ENCODE measurements at regions not wholly inside any gene's neighbourhood (a gene's known extent, or its start where the extent isn't known, plus 50 kb on each side); places are given as distances from the start of the nearest gene placed in this dataset.

DNA sequence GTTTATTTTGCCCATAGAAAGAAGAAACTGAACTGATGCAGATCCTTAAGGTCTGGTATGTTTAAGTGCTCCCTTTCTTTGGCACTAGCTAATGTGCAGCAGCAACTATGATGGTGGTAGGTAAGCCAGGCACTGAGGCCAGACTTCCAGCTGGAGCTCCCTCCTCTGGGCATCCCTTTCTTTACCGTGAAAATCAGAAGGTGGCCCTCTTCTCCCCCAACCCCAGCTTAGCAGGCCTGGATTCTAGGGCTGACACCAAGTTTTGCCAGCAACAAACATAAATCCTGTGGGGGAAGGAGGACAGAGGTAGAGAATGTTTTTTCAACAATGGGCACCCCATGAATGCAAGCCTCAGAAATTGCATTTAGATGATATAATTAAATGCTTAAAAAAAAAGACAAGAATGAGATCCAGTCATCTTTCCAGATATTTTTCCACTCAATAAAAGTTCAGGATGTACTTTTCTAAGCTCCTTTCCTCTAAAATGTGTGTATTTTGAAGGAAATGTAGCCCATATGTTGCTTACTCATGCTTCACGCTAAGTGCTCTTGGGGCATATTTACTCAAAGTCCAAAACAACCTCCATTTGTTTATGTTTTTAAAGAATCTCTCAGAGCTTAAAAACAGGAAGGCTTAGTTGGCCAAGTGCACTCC lies 123.9 kb upstream of the NXT1 start:
- Mint-ChIP-seq H3K27ac (no peak overlapping the region), H3K9me3 (peaks cover 18% of the 10 kb centered on the region), H3K4me3 (no peak overlapping the region), H3K36me3 (ENCODE audit: low read depth) (peaks cover 6% of the 10 kb centered on the region), H3K27me3 (peaks cover 8% of the 10 kb centered on the region), H3K4me1 (ENCODE audit: low read depth) (peaks cover 45% of the 10 kb centered on the region)
- intact Hi-C loops (cut with micrococcal nuclease), result no loop called here

DNA sequence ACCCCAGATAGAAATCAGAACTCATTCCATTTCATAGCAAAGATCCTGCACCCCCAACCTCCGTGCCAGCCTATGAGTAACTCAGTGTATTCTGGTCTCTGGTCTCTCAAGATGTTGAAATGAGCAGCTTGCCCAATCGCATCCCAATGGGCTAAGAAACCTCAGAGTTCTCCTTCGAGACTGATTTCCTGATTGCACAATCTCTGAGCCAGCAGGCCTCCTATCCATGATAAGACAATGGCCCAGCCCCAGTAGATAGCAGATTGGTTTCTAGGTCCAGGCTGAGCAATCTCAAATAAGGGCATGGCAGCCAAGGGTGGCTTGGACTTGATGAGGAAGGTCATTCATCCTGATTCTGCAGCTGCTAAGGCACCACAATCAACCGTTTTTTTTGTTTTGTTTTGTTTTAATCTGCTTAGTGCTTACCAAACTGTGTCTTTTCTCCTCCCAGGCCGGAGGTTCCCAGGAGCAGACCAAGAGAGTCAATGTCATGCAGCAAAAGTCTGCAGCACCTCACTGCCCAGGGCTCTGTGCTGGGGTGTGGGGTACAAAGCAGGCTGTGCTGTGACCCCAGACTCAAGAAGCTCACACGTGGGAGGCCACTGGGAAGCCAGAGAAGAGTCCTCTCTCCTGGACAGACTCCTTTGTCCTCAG lies 125.1 kb upstream of the NXT1 start:
- Mint-ChIP-seq H3K27me3 (peaks cover 3% of the 10 kb centered on the region), H3K9me3 (peaks cover 30% of the 10 kb centered on the region), H3K27ac (no peak overlapping the region), H3K4me3 (no peak overlapping the region), H3K4me1 (ENCODE audit: low read depth) (peaks cover 37% of the 10 kb centered on the region), H3K36me3 (ENCODE audit: low read depth) (peaks cover 8% of the 10 kb centered on the region)
- intact Hi-C loops (cut with micrococcal nuclease), result no loop called here

GRCh38 chr20:23224806-23225205 lies 125.8 kb upstream of the NXT1 start:
- Mint-ChIP-seq H3K4me3 (no peak overlapping the region), H3K36me3 (ENCODE audit: low read depth) (peaks cover 8% of the 10 kb centered on the region)
- intact Hi-C loops (cut with micrococcal nuclease), result no loop called here

DNA sequence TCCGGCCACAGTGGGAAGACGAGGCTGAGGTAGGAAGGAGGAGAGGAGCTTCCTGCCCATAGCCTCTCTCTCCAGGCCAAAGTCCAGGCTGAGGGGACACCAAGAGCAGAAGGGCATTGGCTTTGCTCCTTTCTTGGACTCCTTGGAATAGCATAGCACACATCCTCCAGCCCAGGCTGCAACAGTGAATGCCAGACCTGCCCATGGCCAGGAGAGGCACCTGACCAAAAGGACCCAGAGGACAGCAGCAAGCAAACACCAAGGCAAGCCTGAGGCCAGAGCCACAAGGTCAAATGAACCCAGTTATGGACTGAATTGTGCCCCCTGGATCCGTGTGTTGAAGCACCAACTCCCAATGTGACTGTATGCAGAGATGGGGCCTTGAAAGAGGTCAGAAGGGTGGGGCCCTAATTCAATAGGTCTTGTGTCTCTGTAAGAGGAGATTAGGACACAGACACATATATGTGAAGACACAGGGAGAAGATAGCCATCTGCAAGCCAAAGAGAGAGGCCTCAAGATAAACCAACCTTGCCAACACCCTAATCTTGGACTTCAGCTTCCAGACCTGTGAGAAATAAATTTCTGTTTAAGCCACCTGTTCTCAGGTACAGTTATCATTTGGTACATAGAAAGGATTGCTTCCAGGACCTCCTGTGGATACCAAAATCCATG lies 126.5 kb upstream of the NXT1 start:
- H3K4me1 Mint-ChIP-seq (ENCODE audit: low read depth), result peaks cover 37% of the 10 kb centered on the region
- no peak overlapping the region for H3K4me3 Mint-ChIP-seq
- intact Hi-C loops (cut with micrococcal nuclease), result no loop called here
- H3K27ac Mint-ChIP-seq, result no peak overlapping the region
- peaks cover 42% of the 10 kb centered on the region for H3K9me3 Mint-ChIP-seq
- peaks cover 8% of the 10 kb centered on the region for H3K36me3 Mint-ChIP-seq (ENCODE audit: low read depth)
- H3K27me3 Mint-ChIP-seq, result peaks cover 3% of the 10 kb centered on the region

More at GRCh38 chr20:23224806-23225205, 125.8 kb upstream of the NXT1 start:
- Mint-ChIP-seq H3K27me3 (peaks cover 3% of the 10 kb centered on the region), H3K4me1 (ENCODE audit: low read depth) (peaks cover 37% of the 10 kb centered on the region), H3K9me3 (peaks cover 38% of the 10 kb centered on the region), H3K27ac (no peak overlapping the region)

DNA sequence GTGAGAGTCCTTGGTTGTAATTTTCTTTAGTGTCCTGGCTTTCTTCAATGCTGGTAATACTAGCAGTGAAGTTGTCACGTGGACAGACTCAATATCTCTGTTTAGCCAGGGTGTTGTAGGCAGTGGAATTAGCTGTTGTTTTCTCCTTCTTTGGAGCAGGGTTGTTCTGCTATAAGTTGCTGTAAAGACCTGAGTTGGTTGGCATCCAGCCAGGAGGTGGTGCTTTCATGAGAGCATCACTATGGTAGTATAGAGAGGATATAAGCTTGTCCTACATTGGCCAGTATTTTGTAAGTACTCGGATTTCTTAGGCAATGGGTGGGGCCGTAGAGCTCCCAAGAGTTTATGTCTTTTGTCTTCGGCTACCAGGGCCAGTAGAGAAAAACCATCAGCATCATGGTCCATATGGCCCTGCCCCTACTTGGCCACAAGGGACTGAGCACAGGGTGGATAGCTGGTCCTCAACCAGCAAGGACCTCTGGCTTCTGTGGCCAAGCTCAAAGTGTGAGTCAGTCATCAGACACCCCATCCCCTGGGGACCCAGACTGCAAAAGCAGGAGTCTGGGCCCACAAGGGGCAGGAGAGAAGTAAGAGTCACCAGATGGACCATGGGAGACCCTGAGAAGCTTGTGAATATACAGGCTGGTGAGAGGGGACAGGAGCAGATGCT lies 127.9 kb upstream of the NXT1 start:
- Mint-ChIP-seq H3K9me3 (peaks cover 55% of the 10 kb centered on the region), H3K27me3 (peaks cover 3% of the 10 kb centered on the region), H3K36me3 (ENCODE audit: low read depth) (peaks cover 8% of the 10 kb centered on the region), H3K27ac (no peak overlapping the region), H3K4me1 (ENCODE audit: low read depth) (peaks cover 29% of the 10 kb centered on the region), H3K4me3 (no peak overlapping the region)
- intact Hi-C loops (cut with micrococcal nuclease), result no loop called here

GRCh38 chr20:23217023-23217422 lies 130.9 kb upstream of the CD93 start:
- H3K4me1 Mint-ChIP-seq (ENCODE audit: low read depth), result peaks cover 16% of the 10 kb centered on the region
- H3K27me3 Mint-ChIP-seq, result no peaks in the 10 kb centered on the region
- no peak overlapping the region for H3K4me3 Mint-ChIP-seq
- H3K36me3 Mint-ChIP-seq (ENCODE audit: low read depth), result peaks cover 5% of the 10 kb centered on the region
- peaks cover 39% of the 10 kb centered on the region for H3K9me3 Mint-ChIP-seq
- H3K27ac Mint-ChIP-seq, result no peak overlapping the region
- intact Hi-C loops (cut with micrococcal nuclease), result no loop called here

DNA sequence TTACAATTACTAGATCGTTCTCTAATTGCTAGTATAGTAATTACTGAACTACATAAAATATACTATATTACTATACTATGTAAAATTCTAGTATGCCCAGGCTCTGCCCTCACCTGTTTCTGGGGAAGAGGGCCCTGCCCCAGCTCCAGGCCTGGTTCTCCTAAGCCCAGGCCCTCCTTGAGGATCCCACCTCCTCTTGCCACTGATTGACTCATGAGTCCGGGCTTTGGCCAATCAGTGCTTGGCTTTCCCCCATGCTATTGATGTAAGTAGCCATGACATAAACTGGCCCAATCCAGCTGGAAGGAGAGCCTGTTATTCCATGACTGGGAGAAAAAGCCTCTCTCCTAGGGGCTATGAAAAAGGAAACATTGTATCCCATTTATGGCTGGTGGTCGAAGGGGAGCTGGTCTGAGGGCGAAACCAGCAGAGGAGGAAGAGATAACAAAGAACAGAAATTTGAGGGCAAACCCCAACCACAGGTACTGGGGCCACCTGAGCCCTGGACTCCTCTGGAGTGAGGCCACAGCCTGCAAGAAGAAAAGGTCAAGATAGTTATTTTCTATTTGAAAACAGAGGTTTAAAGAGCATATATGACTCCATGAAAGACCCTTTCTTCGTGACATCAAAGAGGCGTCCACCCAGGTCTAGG lies 129.3 kb upstream of the CD93 start:
- intact Hi-C loops (cut with micrococcal nuclease), result no loop called here
- no peaks in the 10 kb centered on the region for H3K36me3 Mint-ChIP-seq (ENCODE audit: low read depth)
- H3K9me3 Mint-ChIP-seq, result peaks cover 24% of the 10 kb centered on the region
- peaks cover 19% of the 10 kb centered on the region for H3K4me1 Mint-ChIP-seq (ENCODE audit: low read depth)
- no peak overlapping the region for H3K27ac Mint-ChIP-seq
- peaks cover 3% of the 10 kb centered on the region for H3K27me3 Mint-ChIP-seq
- no peak overlapping the region for H3K4me3 Mint-ChIP-seq

- Mint-ChIP-seq H3K27me3 (peaks cover 3% of the 10 kb centered on the region), H3K4me1 (ENCODE audit: low read depth) (peaks cover 19% of the 10 kb centered on the region), H3K36me3 (ENCODE audit: low read depth) (no peaks in the 10 kb centered on the region), H3K9me3 (peaks cover 18% of the 10 kb centered on the region), H3K4me3 (no peak overlapping the region), H3K27ac (no peak overlapping the region)
- intact Hi-C loops (cut with micrococcal nuclease), result no loop called here
Observed at GRCh38 chr20:23214903-23215302, 128.8 kb upstream of the CD93 start.

GRCh38 chr20:23212464-23212995 lies 126.4 kb upstream of the CD93 start:
- Mint-ChIP-seq H3K27me3 (peaks cover 3% of the 10 kb centered on the region), H3K4me1 (ENCODE audit: low read depth) (peaks cover 29% of the 10 kb centered on the region), H3K36me3 (ENCODE audit: low read depth) (no peaks in the 10 kb centered on the region), H3K9me3 (no peaks in the 10 kb centered on the region), H3K4me3 (no peak overlapping the region), H3K27ac (no peak overlapping the region)
- intact Hi-C loops (cut with micrococcal nuclease), result no loop called here

DNA sequence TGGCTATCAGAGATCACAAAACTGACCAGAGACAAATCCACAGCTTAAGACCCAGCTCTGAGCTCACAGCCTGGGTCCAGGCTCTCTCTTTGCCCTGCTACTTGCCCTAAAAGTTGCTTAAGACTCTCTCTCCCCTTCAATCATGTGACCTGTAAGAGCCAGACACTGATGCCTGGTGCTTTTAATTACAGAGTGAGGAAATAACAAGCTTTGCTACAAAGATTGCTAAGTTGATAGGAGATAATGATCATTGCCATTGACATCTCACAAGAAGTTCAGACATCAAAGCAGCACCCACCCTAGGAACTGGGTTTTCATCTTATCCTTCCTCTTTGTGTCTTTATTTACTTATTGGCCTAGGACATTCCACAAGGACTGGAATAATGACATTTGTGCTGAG lies 125.9 kb upstream of the CD93 start:
- Mint-ChIP-seq H3K4me1 (ENCODE audit: low read depth) (peaks cover 25% of the 10 kb centered on the region), H3K36me3 (ENCODE audit: low read depth) (no peaks in the 10 kb centered on the region), H3K9me3 (no peaks in the 10 kb centered on the region), H3K27me3 (peaks cover 3% of the 10 kb centered on the region), H3K27ac (no peak overlapping the region), H3K4me3 (no peak overlapping the region)
- intact Hi-C loops (cut with micrococcal nuclease), result no loop called here

DNA sequence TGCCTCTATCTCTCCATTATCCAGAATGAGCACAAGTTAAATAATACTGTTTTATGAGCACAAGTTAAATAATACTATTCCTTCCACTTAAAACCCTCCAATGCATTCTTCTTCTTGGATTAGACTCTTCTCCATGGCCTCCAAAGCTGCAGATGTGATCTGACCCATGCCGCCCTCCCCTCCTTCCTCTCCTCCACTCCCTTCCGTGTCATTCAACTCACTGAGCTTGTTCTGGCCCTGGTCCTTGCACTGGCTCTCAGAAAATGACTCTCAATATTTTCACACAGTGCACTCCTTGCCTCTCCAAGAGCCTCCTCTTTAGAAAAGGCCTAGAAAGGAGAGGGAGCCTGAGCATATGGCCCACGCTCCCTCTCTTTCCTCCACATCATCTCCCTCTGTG lies 125.0 kb upstream of the CD93 start:
- no peak overlapping the region for H3K4me3 Mint-ChIP-seq
- no peaks in the 10 kb centered on the region for H3K9me3 Mint-ChIP-seq
- peaks cover 3% of the 10 kb centered on the region for H3K27me3 Mint-ChIP-seq
- H3K27ac Mint-ChIP-seq, result no peak overlapping the region
- peaks cover 21% of the 10 kb centered on the region for H3K4me1 Mint-ChIP-seq (ENCODE audit: low read depth)
- intact Hi-C loops (cut with micrococcal nuclease), result no loop called here
- H3K36me3 Mint-ChIP-seq (ENCODE audit: low read depth), result no peaks in the 10 kb centered on the region

GRCh38 chr20:23207826-23208540 lies 121.9 kb upstream of the CD93 start:
- H3K4me1 Mint-ChIP-seq (ENCODE audit: low read depth), result peaks cover 32% of the 10 kb centered on the region
- H3K9me3 Mint-ChIP-seq, result no peaks in the 10 kb centered on the region
- H3K36me3 Mint-ChIP-seq (ENCODE audit: low read depth), result no peaks in the 10 kb centered on the region
- intact Hi-C loops (cut with micrococcal nuclease), result no loop called here
- no peak overlapping the region for H3K4me3 Mint-ChIP-seq
- no peak overlapping the region for H3K27ac Mint-ChIP-seq
- H3K27me3 Mint-ChIP-seq, result peaks cover 15% of the 10 kb centered on the region

DNA sequence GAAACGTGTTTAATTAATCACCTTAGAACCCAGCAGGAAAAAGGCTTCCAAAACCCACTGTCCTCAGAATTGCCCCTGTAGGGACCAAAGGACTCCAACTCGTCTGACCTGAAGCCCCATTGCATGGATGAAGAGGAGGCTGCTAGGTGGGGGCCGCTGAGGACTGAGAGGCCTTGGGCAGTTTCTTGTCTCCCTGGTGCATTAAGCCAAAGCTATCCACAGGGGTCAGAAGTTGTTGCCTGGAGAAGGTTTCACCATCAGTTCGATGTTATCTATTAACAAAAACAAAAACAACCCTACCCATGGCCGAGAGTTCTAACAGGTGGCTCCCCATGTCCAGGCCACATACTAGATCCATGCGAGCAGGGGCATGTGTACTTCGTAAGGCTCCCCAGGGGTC lies 120.9 kb upstream of the CD93 start:
- H3K9me3 Mint-ChIP-seq, result no peaks in the 10 kb centered on the region
- no peaks in the 10 kb centered on the region for H3K36me3 Mint-ChIP-seq (ENCODE audit: low read depth)
- H3K27ac Mint-ChIP-seq, result no peak overlapping the region
- peaks cover 35% of the 10 kb centered on the region for H3K4me1 Mint-ChIP-seq (ENCODE audit: low read depth)
- no peak overlapping the region for H3K4me3 Mint-ChIP-seq
- peaks cover 18% of the 10 kb centered on the region for H3K27me3 Mint-ChIP-seq
- intact Hi-C loops (cut with micrococcal nuclease), result no loop called here

Data from dendritic cell treated with granulocyte-macrophage colony-stimulating factor and Interleukin-4, amounts not matched to agents 40 ng/mL and 50 ng/mL, for 4 days (primary cell).